ENCODE measurements at regions not wholly inside any gene's neighbourhood (a gene's known extent, or its start where the extent isn't known, plus 50 kb on each side); places are given as distances from the start of the nearest gene placed in this dataset.
"Not testable (repeated sequence)": the region's sequence is repeated elsewhere in the genome, so short reads cannot be mapped to it uniquely, and the experiment has no call there.

GRCh38 chr6:121630716-121631115 is 195.3 kb downstream of the GJA1 start:
- Histone ChIP-seq H3K9me3 (ENCODE audit: low read depth, low read length) (peaks cover 7% of the 10 kb centered on the region), H3K4me1 (ENCODE audit: insufficient read depth, low read length) (no peaks in the 10 kb centered on the region), H3K27me3 (ENCODE audit: insufficient read depth, low read length) (no peaks in the 10 kb centered on the region), H3K4me3 (ENCODE audit: low read length) (no peak overlapping the region)

DNA sequence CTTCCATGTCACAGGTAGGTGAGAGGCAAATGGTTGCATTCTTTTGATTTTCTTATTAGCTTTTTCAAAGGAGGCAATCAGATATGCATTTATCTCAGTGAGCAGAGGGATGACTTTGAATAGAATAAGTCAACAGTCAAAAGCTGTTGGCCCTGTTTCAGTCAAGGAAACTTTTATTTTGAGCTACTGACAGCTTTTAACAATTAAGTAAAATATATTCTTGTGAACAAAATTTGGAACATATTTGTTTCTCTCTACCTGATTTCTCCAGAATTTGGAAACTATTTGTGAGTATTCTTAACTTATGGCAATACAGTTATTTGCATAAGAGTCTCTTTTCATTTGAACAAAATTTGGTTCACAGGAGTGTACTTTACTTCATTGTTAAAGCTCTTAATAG is 196.3 kb downstream of the GJA1 start:
- H3K4me1 ChIP-seq (ENCODE audit: insufficient read depth, low read length); H3K27me3 ChIP-seq (ENCODE audit: insufficient read depth, low read length); H3K4me3 ChIP-seq (ENCODE audit: low read length); H3K9me3 ChIP-seq (ENCODE audit: low read depth, low read length): not testable (repeated sequence)

- H3K27me3 ChIP-seq (ENCODE audit: insufficient read depth, low read length): no peaks in the 10 kb centered on the region
- peaks cover 7% of the 10 kb centered on the region for H3K9me3 ChIP-seq (ENCODE audit: low read depth, low read length)
- no peak overlapping the region for H3K4me3 ChIP-seq (ENCODE audit: low read length)
- H3K4me1 ChIP-seq (ENCODE audit: insufficient read depth, low read length): no peaks in the 10 kb centered on the region
Observed at GRCh38 chr6:121633309-121633708, 197.9 kb downstream of the GJA1 start.

- H3K27me3 ChIP-seq (ENCODE audit: insufficient read depth, low read length); H3K4me3 ChIP-seq (ENCODE audit: low read length); H3K4me1 ChIP-seq (ENCODE audit: insufficient read depth, low read length); H3K9me3 ChIP-seq (ENCODE audit: low read depth, low read length): not testable (repeated sequence)
Observed at GRCh38 chr6:121634586-121634985, 199.1 kb downstream of the GJA1 start.

DNA sequence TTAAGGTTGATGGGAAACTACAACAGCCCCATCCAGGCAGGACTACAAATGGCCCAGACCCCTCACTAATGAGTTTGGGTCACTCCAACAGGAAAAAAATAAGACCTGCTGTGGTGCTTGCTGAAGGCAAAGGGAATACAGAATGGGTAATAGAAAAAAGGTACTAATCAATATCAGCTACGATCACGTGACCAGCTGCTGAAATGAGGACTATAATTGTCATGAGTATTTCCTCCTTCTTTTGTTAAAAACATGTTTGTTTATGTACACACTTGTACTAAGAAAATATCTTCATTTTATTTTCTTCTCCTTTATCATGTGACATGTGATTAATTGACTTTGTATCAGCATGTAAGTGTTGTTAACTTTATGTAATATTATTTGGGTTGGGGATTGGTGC is 199.9 kb downstream of the GJA1 start:
- Histone ChIP-seq H3K27me3 (ENCODE audit: insufficient read depth, low read length) (no peaks in the 10 kb centered on the region), H3K4me1 (ENCODE audit: insufficient read depth, low read length) (no peaks in the 10 kb centered on the region), H3K9me3 (ENCODE audit: low read depth, low read length) (peaks cover 7% of the 10 kb centered on the region), H3K4me3 (ENCODE audit: low read length) (no peak overlapping the region)

DNA sequence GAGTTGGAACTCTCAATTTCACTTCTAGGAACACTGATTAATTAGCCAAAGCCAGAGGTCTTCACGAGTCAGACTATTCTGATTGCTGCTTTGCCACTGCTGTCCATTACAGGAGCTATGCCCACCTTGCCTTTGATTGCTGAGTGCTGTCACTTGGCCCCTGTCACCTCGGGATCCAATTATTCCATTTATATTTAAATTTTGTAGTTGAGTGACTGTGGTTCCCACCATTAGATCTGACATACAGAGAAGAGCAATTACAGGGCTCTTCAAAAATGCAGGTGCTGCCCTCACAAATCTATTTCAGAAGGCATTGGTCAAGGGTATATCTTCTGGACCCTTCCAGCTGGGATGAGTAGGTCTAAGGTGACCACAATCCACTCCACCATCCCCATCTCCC is 200.8 kb downstream of the GJA1 start:
- not testable (repeated sequence) for H3K4me1 ChIP-seq (ENCODE audit: insufficient read depth, low read length); H3K9me3 ChIP-seq (ENCODE audit: low read depth, low read length); H3K27me3 ChIP-seq (ENCODE audit: insufficient read depth, low read length); H3K4me3 ChIP-seq (ENCODE audit: low read length)

DNA sequence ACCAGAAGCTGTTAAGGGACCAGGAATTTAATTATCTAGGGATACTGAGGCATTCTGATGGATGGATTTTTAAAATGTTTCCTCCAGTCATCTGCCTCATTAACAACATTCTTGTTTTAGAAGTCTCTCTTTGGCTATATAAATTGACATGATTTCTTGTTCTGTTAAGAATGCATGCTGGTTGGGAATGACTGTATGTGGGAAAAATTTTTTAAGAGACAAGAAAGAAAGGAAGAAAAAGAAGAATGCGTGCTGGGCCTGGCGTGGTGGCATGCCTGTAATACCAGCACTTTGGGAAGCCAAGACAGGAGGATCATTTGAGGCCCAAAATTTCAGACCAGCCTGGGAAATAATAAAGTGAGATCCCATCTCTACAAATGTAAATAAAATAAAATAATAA is 203.6 kb downstream of the GJA1 start:
- Histone ChIP-seq H3K27me3 (ENCODE audit: insufficient read depth, low read length) (no peaks in the 10 kb centered on the region), H3K9me3 (ENCODE audit: low read depth, low read length) (no peaks in the 10 kb centered on the region), H3K4me3 (ENCODE audit: low read length) (no peak overlapping the region), H3K4me1 (ENCODE audit: insufficient read depth, low read length) (no peaks in the 10 kb centered on the region)

DNA sequence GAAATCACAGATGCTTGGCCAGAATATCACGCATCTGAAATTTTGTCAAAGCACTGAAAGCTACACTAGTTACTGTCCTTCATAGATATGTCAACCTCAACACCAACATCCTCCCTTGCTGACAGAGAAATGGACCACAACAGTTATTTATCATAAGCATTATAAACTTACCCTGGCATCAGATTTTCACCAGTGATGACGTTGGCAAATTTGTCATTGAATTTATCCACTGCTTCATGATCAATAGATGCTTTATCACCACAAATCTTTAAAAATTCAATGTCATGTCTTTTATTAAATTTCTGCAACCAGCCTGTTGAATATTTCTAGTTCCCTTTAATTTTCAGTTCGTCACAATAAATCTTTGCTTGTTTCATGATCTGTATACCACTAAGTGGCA is 205.7 kb downstream of the GJA1 start:
- Histone ChIP-seq H3K4me1 (ENCODE audit: insufficient read depth, low read length) (no peaks in the 10 kb centered on the region), H3K4me3 (ENCODE audit: low read length) (no peak overlapping the region), H3K9me3 (ENCODE audit: low read depth, low read length) (no peaks in the 10 kb centered on the region), H3K27me3 (ENCODE audit: insufficient read depth, low read length) (no peaks in the 10 kb centered on the region)

DNA sequence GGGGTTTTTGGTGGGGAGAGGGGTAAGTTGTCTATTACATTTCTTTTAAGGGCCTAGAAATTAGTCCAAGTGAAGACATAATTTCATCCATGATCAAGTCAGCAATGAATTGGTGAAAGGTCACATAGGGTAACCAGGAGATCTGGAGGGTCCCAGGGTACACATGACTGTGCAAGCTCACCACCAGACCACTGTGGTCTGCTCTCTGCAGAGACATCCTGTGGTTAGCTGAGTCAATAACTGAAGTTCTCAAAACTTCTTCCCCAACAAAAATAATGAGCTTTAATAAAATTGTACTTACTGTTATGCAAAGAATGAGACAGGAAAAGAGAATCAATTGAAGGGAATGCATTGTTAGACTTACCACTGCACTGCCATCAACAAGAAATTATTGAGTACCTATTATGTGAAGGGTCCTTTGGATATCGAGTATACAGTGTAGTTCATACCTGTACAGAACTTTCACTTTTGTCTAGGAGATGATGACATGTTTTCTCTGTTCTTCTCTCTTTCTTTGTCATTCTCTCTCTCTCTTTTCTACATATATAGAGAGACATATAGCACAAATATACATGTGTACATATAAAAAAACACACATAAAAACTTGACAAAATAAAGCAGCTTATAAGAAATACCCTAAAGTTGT is 209.8 kb downstream of the GJA1 start:
- Histone ChIP-seq H3K9me3 (ENCODE audit: low read depth, low read length) (no peaks in the 10 kb centered on the region), H3K4me3 (ENCODE audit: low read length) (no peak overlapping the region), H3K27me3 (ENCODE audit: insufficient read depth, low read length) (no peaks in the 10 kb centered on the region), H3K4me1 (ENCODE audit: insufficient read depth, low read length) (no peaks in the 10 kb centered on the region)

- Histone ChIP-seq H3K4me1 (ENCODE audit: insufficient read depth, low read length) (no peaks in the 10 kb centered on the region), H3K9me3 (ENCODE audit: low read depth, low read length) (no peaks in the 10 kb centered on the region), H3K4me3 (ENCODE audit: low read length) (no peak overlapping the region), H3K27me3 (ENCODE audit: insufficient read depth, low read length) (no peaks in the 10 kb centered on the region)
Observed at GRCh38 chr6:121647905-121648304, 212.5 kb downstream of the GJA1 start.

GRCh38 chr6:121649951-121650350 is 214.5 kb downstream of the GJA1 start:
- H3K4me1 ChIP-seq (ENCODE audit: insufficient read depth, low read length): peaks cover 4% of the 10 kb centered on the region
- H3K9me3 ChIP-seq (ENCODE audit: low read depth, low read length): no peaks in the 10 kb centered on the region
- H3K27me3 ChIP-seq (ENCODE audit: insufficient read depth, low read length): no peaks in the 10 kb centered on the region
- H3K4me3 ChIP-seq (ENCODE audit: low read length): no peak overlapping the region

GRCh38 chr6:121651420-121651819 is 216.0 kb downstream of the GJA1 start:
- peaks cover 4% of the 10 kb centered on the region for H3K4me1 ChIP-seq (ENCODE audit: insufficient read depth, low read length)
- H3K27me3 ChIP-seq (ENCODE audit: insufficient read depth, low read length): no peaks in the 10 kb centered on the region
- no peak overlapping the region for H3K4me3 ChIP-seq (ENCODE audit: low read length)

DNA sequence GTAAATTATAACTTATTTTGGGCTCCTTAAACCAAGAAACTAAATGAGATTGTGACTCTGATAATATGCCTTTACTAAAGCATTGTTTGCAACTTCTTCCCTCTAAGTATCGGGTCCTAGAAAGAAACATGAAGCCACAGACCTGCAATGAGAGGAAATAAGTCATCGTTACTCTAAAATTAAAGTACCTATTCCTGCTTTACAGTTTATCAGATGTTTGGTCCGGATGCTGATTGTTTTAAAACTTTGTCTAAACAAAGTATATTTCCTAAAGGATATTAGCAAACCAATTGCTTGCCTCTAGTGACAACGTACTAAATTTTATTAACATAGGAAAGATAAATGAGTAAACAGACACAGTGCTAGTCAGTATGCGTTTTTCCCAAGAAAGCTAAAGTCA is 216.8 kb downstream of the GJA1 start:
- Histone ChIP-seq H3K4me3 (ENCODE audit: low read length) (no peak overlapping the region), H3K4me1 (ENCODE audit: insufficient read depth, low read length) (peaks cover 4% of the 10 kb centered on the region), H3K9me3 (ENCODE audit: low read depth, low read length) (no peaks in the 10 kb centered on the region), H3K27me3 (ENCODE audit: insufficient read depth, low read length) (no peaks in the 10 kb centered on the region)

More at GRCh38 chr6:121651420-121651819, 216.0 kb downstream of the GJA1 start:
- no peaks in the 10 kb centered on the region for H3K9me3 ChIP-seq (ENCODE audit: low read depth, low read length)

DNA sequence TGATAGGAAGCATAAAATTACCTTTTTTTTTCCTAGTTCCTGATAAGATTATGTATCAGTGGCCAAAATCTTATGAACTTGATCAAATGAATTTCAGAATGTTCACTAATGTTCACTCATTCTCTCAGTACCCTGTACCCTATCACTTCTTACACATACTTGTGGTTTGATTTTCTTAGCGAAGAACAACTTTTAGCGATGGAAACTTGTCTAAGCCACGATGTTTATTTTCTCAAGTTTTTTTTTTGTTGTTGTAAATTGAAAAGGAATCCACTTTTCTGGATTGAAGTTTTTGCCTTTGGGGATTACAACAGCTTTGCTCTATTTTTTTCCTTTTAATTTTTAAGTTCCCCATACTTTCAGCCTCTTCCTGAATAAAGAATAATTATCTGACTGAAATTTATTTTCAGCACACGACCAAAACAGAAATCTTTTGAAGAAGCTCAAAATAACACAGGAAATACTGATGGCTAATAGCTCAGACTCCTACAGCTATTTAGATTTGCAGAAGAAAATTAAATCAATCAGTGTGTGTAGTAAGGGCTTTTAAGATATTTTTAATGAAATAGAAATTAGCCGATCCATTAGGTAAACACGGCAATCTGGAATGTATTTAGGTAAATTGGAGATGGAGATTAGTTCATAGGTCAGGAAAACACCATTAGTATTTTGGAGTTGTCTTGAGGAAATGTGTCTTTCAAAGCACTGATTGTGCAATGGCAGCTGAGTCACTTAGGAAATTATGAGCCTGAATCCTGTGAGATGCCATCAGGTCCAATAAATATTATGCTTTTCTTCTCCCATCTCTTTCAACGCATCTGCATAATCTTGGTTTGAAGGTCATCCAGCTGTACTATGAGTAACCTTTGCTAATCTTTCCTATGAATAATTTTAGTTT is 217.5 kb downstream of the GJA1 start:
- H3K4me3 ChIP-seq (ENCODE audit: low read length): no peak overlapping the region
- H3K9me3 ChIP-seq (ENCODE audit: low read depth, low read length): no peaks in the 10 kb centered on the region
- no peaks in the 10 kb centered on the region for H3K27me3 ChIP-seq (ENCODE audit: insufficient read depth, low read length)
- H3K4me1 ChIP-seq (ENCODE audit: insufficient read depth, low read length): peaks cover 4% of the 10 kb centered on the region

DNA sequence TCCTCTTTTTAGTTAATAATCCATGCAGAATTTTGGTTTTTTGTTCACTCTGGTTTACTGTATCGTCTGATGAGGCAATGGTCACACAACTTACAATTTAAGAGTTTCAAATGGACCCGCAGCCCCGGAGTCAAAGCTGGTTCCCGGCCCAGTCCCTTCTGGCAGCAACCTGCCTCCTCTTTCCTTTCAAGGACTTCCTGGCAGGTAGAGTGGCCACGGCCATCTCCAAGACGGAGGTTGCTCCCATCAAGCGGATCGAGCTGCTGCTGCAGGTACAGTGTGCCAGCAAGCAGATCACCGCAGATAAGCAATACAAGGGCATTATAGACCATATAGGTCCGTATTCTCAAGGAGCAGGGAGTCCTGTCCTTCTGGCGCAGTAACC is 218.2 kb downstream of the GJA1 start:
- H3K4me3 ChIP-seq (ENCODE audit: low read length): no peak overlapping the region
- H3K9me3 ChIP-seq (ENCODE audit: low read depth, low read length): no peaks in the 10 kb centered on the region
- no peaks in the 10 kb centered on the region for H3K27me3 ChIP-seq (ENCODE audit: insufficient read depth, low read length)
- H3K4me1 ChIP-seq (ENCODE audit: insufficient read depth, low read length): peaks cover 4% of the 10 kb centered on the region

- Histone ChIP-seq H3K4me3 (ENCODE audit: low read length) (no peak overlapping the region), H3K9me3 (ENCODE audit: low read depth, low read length) (no peaks in the 10 kb centered on the region), H3K27me3 (ENCODE audit: insufficient read depth, low read length) (no peaks in the 10 kb centered on the region), H3K4me1 (ENCODE audit: insufficient read depth, low read length) (peaks cover 4% of the 10 kb centered on the region)
Observed at GRCh38 chr6:121657972-121658371, 222.5 kb downstream of the GJA1 start.
